PC-9 (cell line): ENCODE measurements at regions not wholly inside any gene's neighbourhood (a gene's known extent, or its start where the extent isn't known, plus 50 kb on each side); places are given as distances from the start of the nearest gene placed in this dataset.

Experiments
- EZH2 ChIP-seq: fragments of 200-600 bp; sonication (generic); IDR thresholded peaks from 2 replicates; pipeline ENCODE4 v1.8.0; 2017; ENCODE audit warnings: antibody characterized with exemption, low read depth
- TF ChIP-seq, protein P1 (sequence below): fragments of 200-600 bp; sonication (generic); conservative IDR thresholded peaks from 2 replicates; pipeline ENCODE4 v1.6.1; 2017; ENCODE audit warnings: mixed run types, antibody characterized with exemption, mild to moderate bottlenecking, moderate library complexity

DNA sequence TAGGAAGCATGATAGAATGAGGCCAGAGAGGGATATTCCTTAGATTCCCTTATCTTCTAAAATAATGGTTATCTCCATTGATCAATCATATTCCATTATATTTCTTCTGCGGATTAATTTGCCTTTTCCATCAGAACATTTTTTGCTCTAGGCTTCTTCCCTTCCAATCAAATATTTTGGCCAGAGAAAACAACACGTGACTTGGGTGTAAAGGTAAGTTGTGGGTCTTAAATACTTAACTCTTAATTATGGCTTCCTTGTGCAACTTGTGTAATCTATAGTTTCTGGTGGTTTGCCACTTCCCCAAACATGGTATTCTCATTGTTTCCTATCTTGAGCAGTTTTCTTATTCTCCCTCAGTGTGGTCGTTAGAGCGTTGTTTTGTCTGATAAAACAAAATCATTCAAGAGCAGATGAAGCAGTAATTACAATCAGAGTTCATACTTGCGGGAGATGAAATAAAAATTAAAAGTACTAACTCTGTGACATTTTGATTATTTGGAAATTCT is 889.3 kb downstream of the MAT2B start:
- TF ChIP-seq, protein P1, sequence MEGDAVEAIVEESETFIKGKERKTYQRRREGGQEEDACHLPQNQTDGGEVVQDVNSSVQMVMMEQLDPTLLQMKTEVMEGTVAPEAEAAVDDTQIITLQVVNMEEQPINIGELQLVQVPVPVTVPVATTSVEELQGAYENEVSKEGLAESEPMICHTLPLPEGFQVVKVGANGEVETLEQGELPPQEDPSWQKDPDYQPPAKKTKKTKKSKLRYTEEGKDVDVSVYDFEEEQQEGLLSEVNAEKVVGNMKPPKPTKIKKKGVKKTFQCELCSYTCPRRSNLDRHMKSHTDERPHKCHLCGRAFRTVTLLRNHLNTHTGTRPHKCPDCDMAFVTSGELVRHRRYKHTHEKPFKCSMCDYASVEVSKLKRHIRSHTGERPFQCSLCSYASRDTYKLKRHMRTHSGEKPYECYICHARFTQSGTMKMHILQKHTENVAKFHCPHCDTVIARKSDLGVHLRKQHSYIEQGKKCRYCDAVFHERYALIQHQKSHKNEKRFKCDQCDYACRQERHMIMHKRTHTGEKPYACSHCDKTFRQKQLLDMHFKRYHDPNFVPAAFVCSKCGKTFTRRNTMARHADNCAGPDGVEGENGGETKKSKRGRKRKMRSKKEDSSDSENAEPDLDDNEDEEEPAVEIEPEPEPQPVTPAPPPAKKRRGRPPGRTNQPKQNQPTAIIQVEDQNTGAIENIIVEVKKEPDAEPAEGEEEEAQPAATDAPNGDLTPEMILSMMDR = no peak
- TF ChIP-seq EZH2 = no peak
